Activated CD4-positive, alpha-beta T cell treated with anti-CD3 and anti-CD28 coated beads for 24 hours (primary cell): ENCODE measurements at regions not wholly inside any gene's neighbourhood (a gene's known extent, or its start where the extent isn't known, plus 50 kb on each side); places are given as distances from the start of the nearest gene placed in this dataset.

Source experiments
- DNase-seq, 2 donors: peaks; one replicate each; pipeline ENCODE4 v3.0.0-alpha.2; 2020; ENCODE audit warnings: low read depth in 2 of 2

GRCh38 chr21:27818847-27819246 lies 852.0 kb upstream of the ADAMTS5 start:
- no peak for DNase-seq

GRCh38 chr21:27817902-27818623 lies 851.2 kb upstream of the ADAMTS5 start:
- DNase-seq = no peak

GRCh38 chr21:27817074-27817473 lies 850.2 kb upstream of the ADAMTS5 start:
- DNase-seq = no peak

GRCh38 chr21:27816301-27816700 lies 849.4 kb upstream of the ADAMTS5 start:
- no peak for DNase-seq

- no peak for DNase-seq
Observed at GRCh38 chr21:27814226-27814625, 847.3 kb upstream of the ADAMTS5 start.

GRCh38 chr21:27813750-27814149 lies 846.9 kb upstream of the ADAMTS5 start:
- DNase-seq = no peak

GRCh38 chr21:27813344-27813743 lies 846.5 kb upstream of the ADAMTS5 start:
- DNase-seq = no peak

GRCh38 chr21:27812279-27812678 lies 845.4 kb upstream of the ADAMTS5 start:
- no peak for DNase-seq

GRCh38 chr21:27808923-27809322 lies 842.0 kb upstream of the ADAMTS5 start:
- DNase-seq = no peak

- DNase-seq = no peak
Observed at GRCh38 chr21:27807596-27807995, 840.7 kb upstream of the ADAMTS5 start.

GRCh38 chr21:27806281-27806680 lies 839.4 kb upstream of the ADAMTS5 start:
- no peak for DNase-seq

- no peak for DNase-seq
Observed at GRCh38 chr21:27805696-27806095, 838.8 kb upstream of the ADAMTS5 start.

GRCh38 chr21:27804515-27804914 lies 837.6 kb upstream of the ADAMTS5 start:
- DNase-seq = no peak

- no peak for DNase-seq
Observed at GRCh38 chr21:27803571-27803970, 836.7 kb upstream of the ADAMTS5 start.

GRCh38 chr21:27802816-27803475 lies 836.1 kb upstream of the ADAMTS5 start:
- peak in 1 of 2 donors; percentile 4 for DNase-seq

- DNase-seq = no peak
Observed at GRCh38 chr21:27799861-27800260, 833.0 kb upstream of the ADAMTS5 start.

GRCh38 chr21:27796106-27796505 lies 829.2 kb upstream of the ADAMTS5 start:
- no peak for DNase-seq

GRCh38 chr21:27795418-27795817 lies 828.5 kb upstream of the ADAMTS5 start:
- DNase-seq = no peak

GRCh38 chr21:27793901-27794300 lies 827.0 kb upstream of the ADAMTS5 start:
- DNase-seq = no peak

GRCh38 chr21:27787046-27787445 lies 820.2 kb upstream of the ADAMTS5 start:
- DNase-seq = no peak

- DNase-seq = no peak
Observed at GRCh38 chr21:27779606-27780005, 812.7 kb upstream of the ADAMTS5 start.

GRCh38 chr21:27776925-27777553 lies 810.2 kb upstream of the ADAMTS5 start:
- DNase-seq = no peak

- DNase-seq = no peak
Observed at GRCh38 chr21:27772816-27773215, 805.9 kb upstream of the ADAMTS5 start.
